GM12874 (cell line): ENCODE measurements at regions not wholly inside any gene's neighbourhood (a gene's known extent, or its start where the extent isn't known, plus 50 kb on each side); places are given as distances from the start of the nearest gene placed in this dataset.

Source experiments
- CTCF ChIP-seq: IDR thresholded peaks from 2 replicates; pipeline ENCODE4 v1.5.1; 2011; ENCODE audit warnings: low read depth, mild to moderate bottlenecking, control low read depth, low read length, moderate library complexity; ENCODE audit not compliant: insufficient read depth

DNA sequence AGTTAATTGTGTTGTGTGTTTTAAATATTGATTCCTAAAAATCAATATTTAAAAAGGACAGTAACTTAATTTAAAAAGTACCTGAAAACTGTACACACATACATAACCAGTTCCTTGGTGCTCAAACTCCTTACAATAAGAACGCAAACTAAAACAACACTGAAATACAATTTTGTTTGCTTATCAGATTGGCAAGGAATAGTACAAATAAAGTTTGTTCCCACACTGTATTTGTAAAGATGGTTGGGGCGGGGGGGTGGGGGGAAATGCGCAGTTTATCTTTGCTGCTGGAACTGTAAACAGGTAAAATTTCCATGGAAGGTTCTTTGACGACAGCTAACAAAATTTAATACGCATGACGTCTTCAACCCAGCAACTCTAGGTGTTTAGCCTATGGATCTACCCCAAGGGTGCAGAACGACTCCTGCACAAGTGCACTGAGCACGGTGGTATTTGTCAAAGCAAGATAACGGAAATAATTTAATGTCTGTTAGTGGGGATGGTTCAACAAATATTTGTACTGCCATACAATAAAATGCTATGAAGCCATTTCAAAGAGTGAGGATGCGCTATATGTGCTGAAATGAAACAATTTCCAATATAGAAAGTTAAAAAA lies 96.5 kb downstream of the ING1 start:
- no peak for TF ChIP-seq CTCF

DNA sequence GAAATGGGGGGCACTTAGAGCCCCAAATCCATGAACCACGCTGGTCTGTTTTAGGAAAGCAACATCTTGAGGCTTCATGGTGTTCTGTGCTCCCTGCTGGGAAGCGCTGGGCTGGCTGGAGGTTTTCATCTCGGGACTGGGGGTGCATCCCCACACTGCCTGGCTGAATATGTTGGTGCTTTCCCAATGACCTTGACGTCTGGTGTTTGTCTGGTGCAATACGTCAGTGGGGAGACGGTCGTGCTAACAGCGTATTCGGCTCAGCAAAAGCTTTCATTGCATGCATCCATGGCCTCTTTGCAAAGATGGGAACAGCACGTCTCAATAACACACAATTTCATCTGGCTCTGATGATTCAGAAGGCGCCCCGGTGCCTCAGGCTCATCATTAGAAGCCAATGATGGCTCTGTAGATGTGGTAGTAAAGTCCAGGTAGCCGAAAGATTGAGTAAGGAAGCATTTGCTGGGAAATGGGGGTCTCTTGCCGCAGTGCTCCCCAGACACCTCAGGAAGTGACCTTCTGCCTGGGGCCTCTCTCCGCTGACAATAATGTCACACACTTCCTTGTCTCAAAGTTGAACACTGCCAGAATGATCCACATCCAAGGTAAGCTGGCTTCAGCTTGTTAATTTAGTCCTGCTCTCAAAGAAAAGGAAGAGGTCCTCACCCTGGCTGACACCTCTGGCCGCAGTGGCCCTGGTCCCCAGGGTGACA lies 97.7 kb downstream of the ING1 start:
- TF ChIP-seq CTCF: no peak

GRCh38 chr13:110811771-110812120 lies 98.2 kb downstream of the ING1 start:
- TF ChIP-seq CTCF: no peak

DNA sequence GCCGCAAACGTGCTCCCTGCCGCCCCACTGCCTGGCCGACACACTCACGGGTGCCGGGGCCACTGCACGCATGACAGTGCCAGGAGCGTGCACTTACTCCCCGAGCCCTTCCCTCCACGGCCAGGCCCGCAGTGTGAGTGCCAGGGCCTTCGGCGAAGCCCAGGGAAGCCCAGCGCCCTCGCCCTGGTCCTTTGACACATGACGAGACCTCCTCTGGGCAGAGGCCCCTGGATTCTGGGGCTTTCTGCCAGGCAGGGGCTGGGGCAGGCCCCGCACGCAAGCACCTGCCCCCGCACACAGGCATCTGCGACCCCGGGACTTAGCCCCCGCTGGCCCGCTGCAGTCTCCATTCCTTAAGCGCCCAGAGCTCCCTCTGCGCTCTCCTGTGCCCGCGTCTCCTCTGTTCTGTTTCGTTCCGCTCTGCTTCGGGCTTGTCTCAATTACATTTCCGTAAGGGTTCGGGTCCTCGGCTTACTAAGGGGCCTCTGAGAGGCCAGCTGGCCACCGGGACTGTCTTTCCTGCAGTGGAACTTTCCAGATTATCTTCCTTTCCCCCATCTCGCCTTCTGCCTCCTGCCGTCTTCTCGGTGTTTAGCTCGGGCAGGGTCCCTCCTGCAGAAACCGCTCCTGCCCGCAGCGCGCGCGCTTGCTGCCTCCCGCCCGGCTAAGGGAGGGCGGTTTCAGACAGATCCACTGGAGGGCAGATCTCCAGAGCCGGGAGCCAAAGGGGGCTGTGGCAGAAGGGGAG lies 98.8 kb downstream of the ING1 start:
- no peak for TF ChIP-seq CTCF

DNA sequence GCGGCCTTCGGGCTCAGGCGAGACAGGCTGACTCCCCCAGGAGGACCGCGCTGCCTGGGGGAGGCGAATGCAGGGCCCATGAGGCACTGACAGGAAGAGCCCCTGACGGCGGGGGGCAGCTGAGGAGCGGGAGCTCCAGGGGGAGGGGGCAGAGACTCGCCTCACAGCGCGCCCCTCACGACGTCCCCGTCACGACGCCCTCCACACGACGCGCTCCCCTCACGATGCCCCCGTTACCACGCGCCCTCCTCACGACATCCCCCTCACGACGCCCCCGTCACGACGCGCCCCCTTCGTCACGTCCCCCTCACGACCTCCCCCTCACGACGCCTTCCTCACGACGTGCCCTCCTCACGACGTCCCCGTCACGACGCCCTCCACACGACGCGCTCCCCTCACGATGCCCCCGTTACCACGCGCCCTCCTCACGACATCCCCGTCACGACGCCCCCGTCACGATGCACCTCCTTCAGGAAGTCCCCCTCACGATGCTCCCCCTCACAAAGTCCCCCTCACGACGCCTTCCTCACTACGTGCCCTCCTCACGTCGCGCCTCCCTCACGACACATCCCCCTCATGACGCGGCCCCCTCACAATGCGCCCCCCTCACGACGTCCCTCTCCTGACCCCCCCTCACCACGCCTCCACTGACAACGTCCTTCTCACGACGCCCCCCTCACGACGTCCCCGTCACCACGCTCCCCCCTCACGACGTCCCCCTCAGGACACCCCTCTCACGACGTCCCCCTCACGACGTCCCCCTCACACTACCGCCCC lies 99.6 kb downstream of the ING1 start:
- no peak for TF ChIP-seq CTCF

DNA sequence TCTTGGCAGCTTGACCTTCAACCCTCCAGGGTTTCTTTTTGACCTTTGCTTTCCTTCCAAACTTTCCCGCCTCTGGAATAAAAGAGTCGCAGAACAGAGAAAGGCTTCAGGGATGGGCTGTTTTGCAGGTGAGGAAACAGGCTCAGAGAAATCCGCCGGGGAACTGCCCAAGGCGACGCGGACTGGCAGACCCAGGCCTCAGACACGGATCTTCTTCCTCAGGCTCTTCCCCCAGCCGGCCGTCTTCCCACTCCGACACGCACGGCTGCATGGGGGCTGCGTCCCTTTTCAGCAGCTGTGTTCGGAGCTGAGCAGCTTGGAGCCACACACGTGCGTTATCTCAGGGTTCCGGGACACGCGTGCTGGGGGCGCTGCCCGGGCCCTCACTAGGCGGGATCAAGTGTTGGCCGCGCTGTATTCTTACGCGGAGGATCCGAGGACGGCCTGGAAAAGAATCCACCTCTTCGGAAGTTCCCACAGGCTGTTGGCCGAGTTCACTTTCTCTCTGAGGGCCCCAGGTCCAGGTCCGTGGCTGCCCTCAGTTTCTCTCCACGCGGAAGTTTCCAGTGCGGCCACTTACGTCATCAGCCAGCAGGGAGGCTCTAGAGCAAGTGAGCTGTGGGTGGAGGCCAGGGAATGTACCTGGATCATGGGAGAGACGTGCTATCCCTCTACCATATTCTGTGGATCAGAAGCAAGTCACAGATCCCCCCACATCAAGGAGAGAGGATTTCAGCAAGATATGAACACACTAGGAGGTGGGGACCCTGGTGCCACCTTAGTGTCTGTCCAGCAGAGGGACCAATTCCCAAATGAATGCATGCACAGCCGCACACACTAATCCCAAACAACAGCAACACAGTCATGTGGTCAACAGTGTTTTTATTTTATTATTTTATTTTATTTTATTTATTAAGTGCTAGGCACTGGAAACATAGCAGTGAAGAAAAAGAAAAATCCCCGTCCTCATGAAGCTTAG lies 100.4 kb downstream of the ING1 start:
- TF ChIP-seq CTCF: no peak
